ENCODE measurements at regions not wholly inside any gene's neighbourhood (a gene's known extent, or its start where the extent isn't known, plus 50 kb on each side); places are given as distances from the start of the nearest gene placed in this dataset.

DNA sequence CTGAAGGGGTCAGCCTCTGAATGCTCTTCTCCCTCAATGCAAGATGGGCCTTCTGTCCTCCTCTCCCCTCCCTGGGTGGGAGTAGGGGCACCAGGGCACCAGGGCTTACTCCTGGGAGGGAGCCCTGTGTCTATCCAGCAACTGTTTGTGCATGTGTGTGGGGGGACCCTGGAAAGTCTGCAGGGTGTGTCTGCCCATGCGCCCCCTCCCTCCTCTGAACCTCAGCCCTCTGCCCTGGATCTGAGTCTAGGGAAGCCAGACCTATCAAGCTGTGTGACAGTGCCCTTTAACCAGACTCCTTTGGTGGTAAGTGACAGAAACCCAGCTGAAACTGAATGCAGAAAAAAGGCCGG is 213.3 kb upstream of the ZNF536 start:
- TF ChIP-seq EP300 (IDR thresholded peaks at IDR 0.05; ENCODE audit: borderline replicate concordance in 1 of 2, low read depth in 1 of 2, low read length in 1 of 2), result no peak; a peak in 1 of 4 replicates
- no peak for TF ChIP-seq CHD2 (IDR thresholded peaks at IDR 0.05; ENCODE audit: low read length, partially characterized antibody)

All from SK-N-SH (cell line).